Naive thymus-derived CD4-positive, alpha-beta T cell (primary cell): ENCODE measurements at regions not wholly inside any gene's neighbourhood (a gene's known extent, or its start where the extent isn't known, plus 50 kb on each side); places are given as distances from the start of the nearest gene placed in this dataset.

Experiments used
- ATAC-seq: fragments of 150-1000 bp; cut with Tn5 transposase; 2 replicates; pipeline ENCODE4 v1.10.0; 2021; ENCODE audit warnings: mild to moderate bottlenecking, moderate library complexity
- CTCF ChIA-PET: fragments of 350-600 bp; sonication (Branson Sonifier 250); formaldehyde crosslinking; loops from one replicate; lab custom pipeline; 2021; ENCODE audit warnings: antibody characterized with exemption; lab: Charles Lee
- POLR2A ChIA-PET: fragments of 350-600 bp; sonication (Branson Sonifier 250); formaldehyde crosslinking; loops from one replicate; lab custom pipeline; 2021; ENCODE audit warnings: antibody characterized with exemption, inconsistent platforms; lab: Charles Lee
- DNase-seq, 9 donors: peaks; one replicate each; pipeline versions ENCODE4 v3.0.0 to v3.0.0-alpha.2; 2020 to 2022; ENCODE audit warnings: mixed read lengths in 1 of 9
- H3K27ac ChIP-seq: one replicate; pipeline ENCODE4 v1.7.0; 2013; ENCODE audit warnings: mild to moderate bottlenecking, low read depth, low read length, moderate library complexity
- H3K27me3 ChIP-seq, 2 donors: one replicate each; pipeline ENCODE4 v1.7.0; 2013; ENCODE audit warnings: low read length in 2 of 2, mild to moderate bottlenecking in 2 of 2, moderate library complexity in 2 of 2; ENCODE audit not compliant: control insufficient read depth in 2 of 2, insufficient read depth in 2 of 2
- H3K36me3 ChIP-seq, 3 experiments: 1 replicate in 2 of 3; 2 replicates in 1 of 3; pipeline ENCODE4 v1.7.0; 2013; ENCODE audit warnings: low read length in 3 of 3, mild to moderate bottlenecking in 3 of 3, moderate library complexity in 1 of 3; ENCODE audit not compliant: insufficient read depth in 3 of 3, control insufficient read depth in 2 of 3
- H3K4me1 ChIP-seq, 2 donors: one replicate each; pipeline ENCODE4 v1.7.0; 2013; ENCODE audit warnings: low read length in 2 of 2, mild to moderate bottlenecking in 2 of 2, moderate library complexity in 1 of 2; ENCODE audit not compliant: control insufficient read depth in 2 of 2, insufficient read depth in 2 of 2
- H3K4me3 ChIP-seq: 2 replicates; pipeline ENCODE4 v1.7.0; 2013; ENCODE audit warnings: mild to moderate bottlenecking, low read length
- H3K9me3 ChIP-seq, 3 experiments: 1 replicate in 2 of 3; 2 replicates in 1 of 3; pipeline ENCODE4 v1.7.0; 2013; ENCODE audit warnings: low read length in 3 of 3; ENCODE audit not compliant: control insufficient read depth in 2 of 3
- H3K27ac Mint-ChIP-seq, 9 donors: one replicate each; pipeline ENCODE4 v1.8.0; 2020 to 2022; ENCODE audit warnings: mixed read lengths in 9 of 9, mild to moderate bottlenecking in 8 of 9, moderate library complexity in 5 of 9, inconsistent platforms in 2 of 9
- H3K27me3 Mint-ChIP-seq, 5 donors: one replicate each; pipeline ENCODE4 v1.8.0; 2021 to 2022; ENCODE audit warnings: mixed read lengths in 5 of 5, mild to moderate bottlenecking in 1 of 5
- H3K36me3 Mint-ChIP-seq, 5 donors: one replicate each; pipeline ENCODE4 v1.8.0; 2020 to 2022; ENCODE audit warnings: mixed read lengths in 5 of 5, mild to moderate bottlenecking in 3 of 5, inconsistent platforms in 1 of 5
- H3K4me1 Mint-ChIP-seq, 7 donors: one replicate each; pipeline ENCODE4 v1.8.0; 2020 to 2022; ENCODE audit warnings: mixed read lengths in 7 of 7, mild to moderate bottlenecking in 3 of 7, inconsistent platforms in 1 of 7
- H3K4me3 Mint-ChIP-seq, 10 donors: one replicate each; pipeline ENCODE4 v1.8.0; 2020 to 2022; ENCODE audit warnings: mild to moderate bottlenecking in 10 of 10, mixed read lengths in 10 of 10, moderate library complexity in 6 of 10, inconsistent platforms in 2 of 10
- H3K9me3 Mint-ChIP-seq, 11 donors: one replicate each; pipeline ENCODE4 v1.8.0; 2020 to 2022; ENCODE audit warnings: mixed read lengths in 11 of 11, mild to moderate bottlenecking in 4 of 11, inconsistent platforms in 1 of 11, moderate library complexity in 1 of 11
- intact Hi-C, 2 donors: fragments of 100-400 bp; cut with micrococcal nuclease; formaldehyde crosslinking; loops; one replicate each; pipeline ENCODE4 v1.15.1; 2023

- DNase-seq, result no peak
- Mint-ChIP-seq H3K4me3 (no peak overlapping the region), H3K27ac (no peak overlapping the region), H3K36me3 (no peaks in the 10 kb centered on the region), H3K4me1 (no peaks in the 10 kb centered on the region), H3K27me3 (peaks cover 0 to 6% (median 0%) of the 10 kb centered on the region in 5 donors), H3K9me3 (peaks cover 0 to 21% (median 6%) of the 10 kb centered on the region in 11 donors)
- Histone ChIP-seq H3K36me3 (no peaks in the 10 kb centered on the region), H3K9me3 (no peaks in the 10 kb centered on the region), H3K27ac (no peak overlapping the region), H3K4me3 (no peak overlapping the region), H3K27me3 (no peaks in the 10 kb centered on the region), H3K4me1 (no peaks in the 10 kb centered on the region)
- ChIA-PET POLR2A (no interaction called here), CTCF (no interaction called here)
- ATAC-seq, result no peak
- intact Hi-C loops, result no loop called here
Measured at GRCh38 chr20:61041481-61041880, 210.6 kb upstream of the CDH4 start.

GRCh38 chr20:61042506-61043385, 209.3 kb upstream of the CDH4 start:
- no peak for ATAC-seq
- peaks cover 0 to 8% (median under 1%) of the 10 kb centered on the region in 11 donors for H3K9me3 Mint-ChIP-seq
- CTCF ChIA-PET, result no interaction called here

GRCh38 chr20:61043681-61044080, 208.4 kb upstream of the CDH4 start:
- ChIA-PET POLR2A (no interaction called here), CTCF (no interaction called here)
- Mint-ChIP-seq H3K9me3 (peaks cover 0 to 11% (median 0%) of the 10 kb centered on the region in 11 donors), H3K4me3 (no peak overlapping the region), H3K27ac (no peak overlapping the region), H3K36me3 (no peaks in the 10 kb centered on the region), H3K27me3 (peaks cover 0 to 6% (median 0%) of the 10 kb centered on the region in 5 donors), H3K4me1 (no peaks in the 10 kb centered on the region)
- no peaks in the 10 kb centered on the region for H3K9me3 ChIP-seq
- H3K27ac ChIP-seq, result no peak overlapping the region
- H3K27me3 ChIP-seq, result no peaks in the 10 kb centered on the region
- intact Hi-C loops, result no loop called here
- no peak overlapping the region for H3K4me3 ChIP-seq
- H3K36me3 ChIP-seq, result no peaks in the 10 kb centered on the region
- ATAC-seq (no peak), DNase-seq (no peak)
- H3K4me1 ChIP-seq, result no peaks in the 10 kb centered on the region

More at GRCh38 chr20:61042506-61043385, 209.3 kb upstream of the CDH4 start:
- Histone ChIP-seq H3K27me3 (no peaks in the 10 kb centered on the region), H3K4me1 (no peaks in the 10 kb centered on the region), H3K27ac (no peak overlapping the region), H3K36me3 (no peaks in the 10 kb centered on the region), H3K4me3 (no peak overlapping the region), H3K9me3 (no peaks in the 10 kb centered on the region)
- DNase-seq, result no peak
- H3K36me3 Mint-ChIP-seq, result no peaks in the 10 kb centered on the region
- intact Hi-C loops, result no loop called here
- no peaks in the 10 kb centered on the region for H3K4me1 Mint-ChIP-seq
- H3K27ac Mint-ChIP-seq, result no peak overlapping the region
- H3K27me3 Mint-ChIP-seq, result peaks cover 0 to 6% (median 0%) of the 10 kb centered on the region in 5 donors
- POLR2A ChIA-PET, result no interaction called here
- H3K4me3 Mint-ChIP-seq, result no peak overlapping the region

- Mint-ChIP-seq H3K27ac (no peak overlapping the region), H3K36me3 (no peaks in the 10 kb centered on the region), H3K9me3 (peaks cover 0 to 13% (median 0%) of the 10 kb centered on the region in 11 donors), H3K27me3 (peaks cover 0 to 6% (median 0%) of the 10 kb centered on the region in 5 donors), H3K4me1 (no peaks in the 10 kb centered on the region), H3K4me3 (no peak overlapping the region)
- no peaks in the 10 kb centered on the region for H3K4me1 ChIP-seq
- H3K27me3 ChIP-seq, result no peaks in the 10 kb centered on the region
- ChIA-PET POLR2A (no interaction called here), CTCF (no interaction called here)
- DNase-seq (no peak), ATAC-seq (no peak)
- no peak overlapping the region for H3K4me3 ChIP-seq
- H3K9me3 ChIP-seq, result no peaks in the 10 kb centered on the region
- intact Hi-C loops, result no loop called here
- H3K36me3 ChIP-seq, result no peaks in the 10 kb centered on the region
- no peak overlapping the region for H3K27ac ChIP-seq
Measured at GRCh38 chr20:61044499-61044898, 207.6 kb upstream of the CDH4 start.

- POLR2A ChIA-PET, result no interaction called here
Measured at GRCh38 chr20:61045091-61045490, 207.0 kb upstream of the CDH4 start.

GRCh38 chr20:61045876-61046585, 206.0 kb upstream of the CDH4 start:
- Histone ChIP-seq H3K9me3 (no peaks in the 10 kb centered on the region), H3K4me1 (no peaks in the 10 kb centered on the region), H3K27me3 (no peaks in the 10 kb centered on the region), H3K36me3 (no peaks in the 10 kb centered on the region), H3K27ac (no peak overlapping the region), H3K4me3 (no peak overlapping the region)
- CTCF ChIA-PET, result no interaction called here
- Mint-ChIP-seq H3K4me3 (no peak overlapping the region), H3K27ac (no peak overlapping the region), H3K4me1 (no peaks in the 10 kb centered on the region), H3K27me3 (peaks cover 0 to 6% (median 0%) of the 10 kb centered on the region in 5 donors), H3K9me3 (peaks cover 0 to 13% (median 0%) of the 10 kb centered on the region in 11 donors), H3K36me3 (no peaks in the 10 kb centered on the region)
- DNase-seq (no peak), ATAC-seq (no peak)
- POLR2A ChIA-PET, result no interaction called here
- intact Hi-C loops, result no loop called here

More at GRCh38 chr20:61045091-61045490, 207.0 kb upstream of the CDH4 start:
- H3K9me3 Mint-ChIP-seq, result peaks cover 0 to 13% (median 0%) of the 10 kb centered on the region in 11 donors
- H3K36me3 ChIP-seq, result no peaks in the 10 kb centered on the region
- H3K27ac ChIP-seq, result no peak overlapping the region
- no peak for ATAC-seq
- H3K27me3 Mint-ChIP-seq, result peaks cover 0 to 6% (median 0%) of the 10 kb centered on the region in 5 donors
- H3K27me3 ChIP-seq, result no peaks in the 10 kb centered on the region
- no peak for DNase-seq
- no peaks in the 10 kb centered on the region for H3K9me3 ChIP-seq
- no peak overlapping the region for H3K4me3 Mint-ChIP-seq
- intact Hi-C loops, result no loop called here
- no peaks in the 10 kb centered on the region for H3K4me1 ChIP-seq
- no peak overlapping the region for H3K27ac Mint-ChIP-seq
- CTCF ChIA-PET, result no interaction called here
- H3K4me3 ChIP-seq, result no peak overlapping the region
- H3K4me1 Mint-ChIP-seq, result no peaks in the 10 kb centered on the region
- no peaks in the 10 kb centered on the region for H3K36me3 Mint-ChIP-seq
